WTC11 (cell line): ENCODE measurements at regions not wholly inside any gene's neighbourhood (a gene's known extent, or its start where the extent isn't known, plus 50 kb on each side); places are given as distances from the start of the nearest gene placed in this dataset.

Source experiments
- ATAC-seq: fragments of 200-7000 bp; cut with Tn5 transposase; 2 replicates; pipeline ENCODE4 v1.10.0; 2021; ENCODE audit warnings: mild to moderate bottlenecking, moderate library complexity
- CTCF ChIA-PET: fragments of 300-600 bp; sonication (Branson Sonifier 250); formaldehyde crosslinking; loops from one replicate; lab custom pipeline; 2021; ENCODE audit warnings: antibody characterized with exemption; lab: Charles Lee
- POLR2A ChIA-PET: fragments of 350-600 bp; sonication (Branson Sonifier 250); formaldehyde crosslinking; loops from one replicate; lab custom pipeline; 2021; ENCODE audit warnings: antibody characterized with exemption; lab: Charles Lee
- DNase-seq: peaks from one replicate; pipeline ENCODE4 v3.0.0; 2021; ENCODE audit warnings: low spot score
- H3K27ac Mint-ChIP-seq: 2 replicates; pipeline ENCODE4 v1.8.0; 2021; ENCODE audit warnings: mixed read lengths
- H3K27me3 Mint-ChIP-seq: 2 replicates; pipeline ENCODE4 v1.8.0; 2021; ENCODE audit warnings: low read depth, mild to moderate bottlenecking, moderate library complexity, mixed read lengths
- H3K36me3 Mint-ChIP-seq: 2 replicates; pipeline ENCODE4 v1.8.0; 2021; ENCODE audit warnings: mixed read lengths
- H3K4me1 Mint-ChIP-seq: 2 replicates; pipeline ENCODE4 v1.8.0; 2022; ENCODE audit warnings: mixed read lengths
- H3K4me3 Mint-ChIP-seq: 2 replicates; pipeline ENCODE4 v1.8.0; 2021; ENCODE audit warnings: mild to moderate bottlenecking, moderate library complexity, mixed read lengths
- H3K9me3 Mint-ChIP-seq: 2 replicates; pipeline ENCODE4 v1.8.0; 2021; ENCODE audit warnings: mixed read lengths
- AFF4 ChIP-seq: sonication (generic); formaldehyde crosslinking; IDR thresholded peaks from 2 replicates; pipeline ENCODE4 v1.8.1; 2023; ENCODE audit warnings: mild to moderate bottlenecking, missing genetic modification reagents, borderline replicate concordance
- CBFB ChIP-seq: sonication (generic); formaldehyde crosslinking; IDR thresholded peaks from 2 replicates; pipeline ENCODE4 v1.8.1; 2022; ENCODE audit warnings: mild to moderate bottlenecking, low read depth, missing genetic modification reagents
- CDX4 ChIP-seq: fragments of 250-450 bp; sonication (Bioruptor Pico); IDR thresholded peaks from 2 replicates; pipeline ENCODE4 v1.9.0; 2021; ENCODE audit warnings: moderate library complexity, mild to moderate bottlenecking, inconsistent platforms, borderline replicate concordance
- E2F4 ChIP-seq: sonication (generic); formaldehyde crosslinking; IDR thresholded peaks from 2 replicates; pipeline ENCODE4 v1.8.1; 2022; ENCODE audit warnings: low read depth, mild to moderate bottlenecking, moderate library complexity, missing genetic modification reagents, borderline replicate concordance
- EMX1 ChIP-seq: fragments of 250-450 bp; sonication (Bioruptor Pico); IDR thresholded peaks from 2 replicates; pipeline ENCODE4 v1.8.0; 2021; ENCODE audit warnings: mild to moderate bottlenecking
- FOXP1 ChIP-seq: sonication (generic); formaldehyde crosslinking; IDR thresholded peaks from 2 replicates; pipeline ENCODE4 v1.8.0; 2022; ENCODE audit warnings: missing genetic modification reagents, mild to moderate bottlenecking, moderate library complexity, borderline replicate concordance
- PRRX2 ChIP-seq: fragments of 250-450 bp; sonication (Bioruptor Pico); IDR thresholded peaks from 2 replicates; pipeline ENCODE4 v1.8.0; 2021; ENCODE audit warnings: mild to moderate bottlenecking
- RORB ChIP-seq: fragments of 250-450 bp; sonication (Bioruptor Pico); IDR thresholded peaks from 2 replicates; pipeline ENCODE4 v1.9.0; 2021; ENCODE audit warnings: mild to moderate bottlenecking
- SMAD3 ChIP-seq: sonication (generic); formaldehyde crosslinking; IDR thresholded peaks from 2 replicates; pipeline ENCODE4 v1.8.0; 2022; ENCODE audit warnings: missing genetic modification reagents, mild to moderate bottlenecking, borderline replicate concordance
- SP1 ChIP-seq: sonication (generic); formaldehyde crosslinking; conservative IDR thresholded peaks from 2 replicates; pipeline ENCODE4 v1.8.1; 2022; ENCODE audit warnings: missing genetic modification reagents
- STAT6 ChIP-seq: sonication (generic); formaldehyde crosslinking; conservative IDR thresholded peaks from 2 replicates; pipeline ENCODE4 v1.8.1; 2023; ENCODE audit warnings: mild to moderate bottlenecking, low read depth, missing genetic modification reagents, moderate library complexity
- USF1 ChIP-seq: sonication (generic); formaldehyde crosslinking; IDR thresholded peaks from 2 replicates; pipeline ENCODE4 v1.8.0; 2022; ENCODE audit warnings: mild to moderate bottlenecking, missing genetic modification reagents
- ZMAT4 ChIP-seq: fragments of 250-450 bp; sonication (Bioruptor Pico); IDR thresholded peaks from 2 replicates; pipeline ENCODE4 v1.9.0; 2021; ENCODE audit warnings: mild to moderate bottlenecking
- ZNF263 ChIP-seq: sonication (generic); formaldehyde crosslinking; IDR thresholded peaks from 2 replicates; pipeline ENCODE4 v1.8.1; 2022; ENCODE audit warnings: low read depth, mild to moderate bottlenecking, moderate library complexity, missing genetic modification reagents
- ZNF281 ChIP-seq: sonication (generic); formaldehyde crosslinking; IDR thresholded peaks from 2 replicates; pipeline ENCODE4 v1.8.0; 2023; ENCODE audit warnings: mild to moderate bottlenecking, missing genetic modification reagents
- ZNF671 ChIP-seq: fragments of 250-450 bp; sonication (Bioruptor Pico); IDR thresholded peaks from 2 replicates; pipeline ENCODE4 v1.8.0; 2021; ENCODE audit warnings: mild to moderate bottlenecking
- TF ChIP-seq, protein P1 (sequence below): sonication (generic); formaldehyde crosslinking; IDR thresholded peaks from 2 replicates; pipeline ENCODE4 v1.8.1; 2023; ENCODE audit warnings: mild to moderate bottlenecking, missing genetic modification reagents
- TF ChIP-seq, protein P2 (sequence below): sonication (generic); formaldehyde crosslinking; IDR thresholded peaks from 2 replicates; pipeline ENCODE4 v1.8.1; 2022; ENCODE audit warnings: mild to moderate bottlenecking, missing genetic modification reagents, moderate library complexity, borderline replicate concordance

DNA sequence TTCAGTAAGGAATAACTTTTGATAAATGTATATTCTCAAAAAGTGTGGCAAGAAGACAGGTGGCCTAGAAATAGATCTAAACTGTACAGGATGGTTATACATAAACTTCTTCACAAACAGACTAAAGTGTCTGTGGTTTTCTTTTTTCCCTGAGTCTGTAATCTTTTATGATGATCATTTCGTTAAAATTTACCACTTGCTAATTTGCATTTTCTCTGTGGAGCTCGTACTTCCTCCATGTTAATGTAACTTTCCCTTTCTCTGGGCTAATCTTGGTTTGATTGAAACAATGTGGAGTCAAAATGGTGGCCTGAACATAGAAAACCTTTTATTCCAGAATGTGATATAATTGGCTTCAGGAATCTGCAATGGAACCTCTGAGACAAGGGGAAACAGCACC lies 166.2 kb downstream of the FTCDNL1 start (continued):
- TF ChIP-seq, protein P1, sequence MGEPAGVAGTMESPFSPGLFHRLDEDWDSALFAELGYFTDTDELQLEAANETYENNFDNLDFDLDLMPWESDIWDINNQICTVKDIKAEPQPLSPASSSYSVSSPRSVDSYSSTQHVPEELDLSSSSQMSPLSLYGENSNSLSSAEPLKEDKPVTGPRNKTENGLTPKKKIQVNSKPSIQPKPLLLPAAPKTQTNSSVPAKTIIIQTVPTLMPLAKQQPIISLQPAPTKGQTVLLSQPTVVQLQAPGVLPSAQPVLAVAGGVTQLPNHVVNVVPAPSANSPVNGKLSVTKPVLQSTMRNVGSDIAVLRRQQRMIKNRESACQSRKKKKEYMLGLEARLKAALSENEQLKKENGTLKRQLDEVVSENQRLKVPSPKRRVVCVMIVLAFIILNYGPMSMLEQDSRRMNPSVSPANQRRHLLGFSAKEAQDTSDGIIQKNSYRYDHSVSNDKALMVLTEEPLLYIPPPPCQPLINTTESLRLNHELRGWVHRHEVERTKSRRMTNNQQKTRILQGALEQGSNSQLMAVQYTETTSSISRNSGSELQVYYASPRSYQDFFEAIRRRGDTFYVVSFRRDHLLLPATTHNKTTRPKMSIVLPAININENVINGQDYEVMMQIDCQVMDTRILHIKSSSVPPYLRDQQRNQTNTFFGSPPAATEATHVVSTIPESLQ (CRISPR knock-in tag), result no peak

DNA sequence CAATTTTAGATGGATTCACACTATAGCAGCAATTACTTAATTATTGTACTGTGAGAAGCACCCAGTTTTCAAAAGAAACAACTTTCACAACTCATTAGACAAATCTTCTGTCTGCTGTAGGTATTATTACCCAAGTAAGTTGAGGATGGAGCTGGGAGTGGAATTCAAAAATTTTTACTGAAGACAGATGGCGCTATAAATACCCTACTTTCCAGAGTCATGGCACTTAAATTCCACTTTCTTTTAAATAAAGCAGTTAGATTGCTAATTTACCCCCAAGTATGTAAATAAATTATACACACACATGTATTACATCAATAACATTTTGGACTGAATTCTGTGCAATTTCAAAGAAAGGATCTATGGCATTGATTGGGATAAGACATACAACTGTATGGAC lies 166.8 kb downstream of the FTCDNL1 start:
- no peak for DNase-seq
- POLR2A ChIA-PET, result no interaction called here
- Mint-ChIP-seq H3K9me3 (no peaks in the 10 kb centered on the region), H3K27me3 (no peaks in the 10 kb centered on the region), H3K4me3 (no peak overlapping the region), H3K36me3 (no peaks in the 10 kb centered on the region), H3K27ac (no peak overlapping the region), H3K4me1 (peaks cover 9% of the 10 kb centered on the region)
- TF ChIP-seq PRRX2 (CRISPR knock-in tag) (no peak), ZNF263 (CRISPR knock-in tag) (no peak), E2F4 (CRISPR knock-in tag) (no peak), CDX4 (CRISPR knock-in tag) (no peak), SP1 (CRISPR knock-in tag) (no peak), USF1 (CRISPR knock-in tag) (no peak), EMX1 (CRISPR knock-in tag) (no peak), CBFB (CRISPR knock-in tag) (no peak), RORB (no peak), ZNF671 (no peak), SMAD3 (CRISPR knock-in tag) (no peak), ZMAT4 (CRISPR knock-in tag) (no peak), AFF4 (no peak), ZNF281 (no peak), STAT6 (CRISPR knock-in tag) (no peak), FOXP1 (no peak)
- TF ChIP-seq, protein P2, sequence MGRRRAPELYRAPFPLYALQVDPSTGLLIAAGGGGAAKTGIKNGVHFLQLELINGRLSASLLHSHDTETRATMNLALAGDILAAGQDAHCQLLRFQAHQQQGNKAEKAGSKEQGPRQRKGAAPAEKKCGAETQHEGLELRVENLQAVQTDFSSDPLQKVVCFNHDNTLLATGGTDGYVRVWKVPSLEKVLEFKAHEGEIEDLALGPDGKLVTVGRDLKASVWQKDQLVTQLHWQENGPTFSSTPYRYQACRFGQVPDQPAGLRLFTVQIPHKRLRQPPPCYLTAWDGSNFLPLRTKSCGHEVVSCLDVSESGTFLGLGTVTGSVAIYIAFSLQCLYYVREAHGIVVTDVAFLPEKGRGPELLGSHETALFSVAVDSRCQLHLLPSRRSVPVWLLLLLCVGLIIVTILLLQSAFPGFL (CRISPR knock-in tag), result no peak
- CTCF ChIA-PET, result interaction anchor here (0.6 to 2.2 kb wide), 9 partner anchors 8 to 214 kb away, joined by 3 to 15 read pairs (median 4); no protein-coding TSS in a partner anchor
- ATAC-seq, result no peak
